ENCODE measurements at regions not wholly inside any gene's neighbourhood (a gene's known extent, or its start where the extent isn't known, plus 50 kb on each side); places are given as distances from the start of the nearest gene placed in this dataset.

- TF ChIP-seq CTCF (IDR thresholded peaks at IDR 0.05) (no peak), POLR2A (IDR thresholded peaks at IDR 0.05) (no peak)
- H3K4me3 ChIP-seq, result no peak overlapping the region
- peak overlapping the region in 1 of 4 donors; percentile 15 for H3K27ac ChIP-seq
- intact Hi-C loops (cut with DNase I), result no loop called here
- DNase-seq (peak in 1 of 4 donors; percentile 49), ATAC-seq (no peak)
- H3K4me1 ChIP-seq, result no peaks in the 10 kb centered on the region
- no peaks in the 10 kb centered on the region for H3K9me3 ChIP-seq
- H3K36me3 ChIP-seq (replicated peaks in 1 of 2; ENCODE audit: insufficient read depth in 1 of 2, low read depth in 2 of 2), result no peaks in the 10 kb centered on the region
- WGBS, 2 donors, result 75 to 82% methylated on average over 1 of the region's 1 CpG
- H3K27me3 ChIP-seq, result no peaks in the 10 kb centered on the region
Measured at GRCh38 chr9:73219985-73220626, 68.4 kb downstream of the ANXA1 start.

GRCh38 chr9:73223594-73223993 is 71.9 kb downstream of the ANXA1 start:
- Histone ChIP-seq H3K4me1 (no peaks in the 10 kb centered on the region), H3K27me3 (no peaks in the 10 kb centered on the region), H3K27ac (no peak overlapping the region), H3K9me3 (no peaks in the 10 kb centered on the region), H3K4me3 (no peak overlapping the region), H3K36me3 (replicated peaks in 1 of 2; ENCODE audit: insufficient read depth in 1 of 2, low read depth in 2 of 2) (no peaks in the 10 kb centered on the region)
- TF ChIP-seq CTCF (IDR thresholded peaks at IDR 0.05) (no peak), POLR2A (IDR thresholded peaks at IDR 0.05) (no peak)
- 54 to 60% methylated on average over 2 of the region's 2 CpGs for WGBS, 2 donors
- no peak for DNase-seq
- no peak for ATAC-seq
- intact Hi-C loops (cut with DNase I), result no loop called here

GRCh38 chr9:73229543-73229942 is 77.9 kb downstream of the ANXA1 start:
- no peaks in the 10 kb centered on the region for H3K9me3 ChIP-seq
- no peak for TF ChIP-seq POLR2A (IDR thresholded peaks at IDR 0.05)
- TF ChIP-seq CTCF (IDR thresholded peaks at IDR 0.05), result no peak
- no peak overlapping the region for H3K27ac ChIP-seq
- H3K4me1 ChIP-seq, result no peaks in the 10 kb centered on the region
- H3K36me3 ChIP-seq (replicated peaks in 1 of 2; ENCODE audit: insufficient read depth in 1 of 2, low read depth in 2 of 2), result no peaks in the 10 kb centered on the region
- H3K4me3 ChIP-seq, result no peak overlapping the region
- ATAC-seq (no peak), DNase-seq (no peak)
- intact Hi-C loops (cut with DNase I), result no loop called here
- H3K27me3 ChIP-seq, result no peaks in the 10 kb centered on the region
- 28 to 33% methylated on average over 2 of the region's 2 CpGs for WGBS, 2 donors

GRCh38 chr9:73230251-73230650 is 78.6 kb downstream of the ANXA1 start:
- ATAC-seq, result no peak
- no peak for DNase-seq
- intact Hi-C loops (cut with DNase I), result no loop called here
- H3K4me3 ChIP-seq, result no peak overlapping the region
- no peak overlapping the region for H3K27ac ChIP-seq
- H3K4me1 ChIP-seq, result no peaks in the 10 kb centered on the region
- H3K9me3 ChIP-seq, result no peaks in the 10 kb centered on the region
- WGBS, 2 donors, result 30 to 34% methylated on average over 2 of the region's 2 CpGs
- no peaks in the 10 kb centered on the region for H3K36me3 ChIP-seq (replicated peaks in 1 of 2; ENCODE audit: insufficient read depth in 1 of 2, low read depth in 2 of 2)
- no peaks in the 10 kb centered on the region for H3K27me3 ChIP-seq
- TF ChIP-seq CTCF (IDR thresholded peaks at IDR 0.05) (no peak), POLR2A (IDR thresholded peaks at IDR 0.05) (no peak)

GRCh38 chr9:73231203-73231602 is 79.5 kb downstream of the ANXA1 start:
- DNase-seq, result no peak
- intact Hi-C loops (cut with DNase I), result no loop called here
- no peak overlapping the region for H3K4me3 ChIP-seq
- no peak for TF ChIP-seq POLR2A (IDR thresholded peaks at IDR 0.05)
- TF ChIP-seq CTCF (IDR thresholded peaks at IDR 0.05), result no peak
- no peaks in the 10 kb centered on the region for H3K9me3 ChIP-seq
- H3K27ac ChIP-seq, result no peak overlapping the region
- H3K27me3 ChIP-seq, result no peaks in the 10 kb centered on the region
- no peaks in the 10 kb centered on the region for H3K36me3 ChIP-seq (replicated peaks in 1 of 2; ENCODE audit: insufficient read depth in 1 of 2, low read depth in 2 of 2)
- no peaks in the 10 kb centered on the region for H3K4me1 ChIP-seq
- no peak for ATAC-seq

Data from body of pancreas (tissue), 4 donors.